NT2/D1 (cell line): ENCODE measurements at regions not wholly inside any gene's neighbourhood (a gene's known extent, or its start where the extent isn't known, plus 50 kb on each side); places are given as distances from the start of the nearest gene placed in this dataset.

Experiments used
- SUZ12 ChIP-seq: IDR thresholded peaks from 2 replicates; pipeline ENCODE4 v1.6.1; 2011; ENCODE audit not compliant: insufficient read length, insufficient read depth; ENCODE audit errors: extremely low read depth
- YY1 ChIP-seq: IDR thresholded peaks from 2 replicates; pipeline ENCODE4 v1.6.1; 2011; ENCODE audit not compliant: insufficient read length, insufficient read depth
- ZNF274 ChIP-seq: IDR thresholded peaks from 2 replicates; pipeline ENCODE4 v1.6.1; 2011; ENCODE audit warnings: mild to moderate bottlenecking, low read depth, low read length

DNA sequence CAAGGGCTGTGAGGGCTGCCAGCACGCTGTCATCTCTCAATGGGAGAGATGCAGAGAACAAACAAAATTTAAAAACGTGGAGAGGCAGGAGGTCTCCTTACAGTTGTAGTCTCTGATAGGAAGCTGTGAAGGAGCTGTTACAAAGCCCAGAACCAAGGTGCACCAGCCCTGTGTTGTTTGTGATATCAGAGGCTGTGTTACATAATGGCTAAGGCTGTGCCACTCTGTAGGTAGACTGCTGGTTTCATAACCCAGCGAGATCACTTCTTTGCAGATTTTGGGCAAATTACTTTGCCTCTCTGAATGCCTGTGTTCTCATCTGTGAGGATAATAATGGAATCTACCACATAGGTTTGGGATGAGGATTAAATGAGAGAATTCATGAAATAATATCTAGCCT, 1480.7 kb upstream of the WWC1 start:
- TF ChIP-seq YY1: no peak
- no peak for TF ChIP-seq ZNF274
- no peak for TF ChIP-seq SUZ12
